ENCODE measurements at regions not wholly inside any gene's neighbourhood (a gene's known extent, or its start where the extent isn't known, plus 50 kb on each side); places are given as distances from the start of the nearest gene placed in this dataset.

GRCh38 chr5:74107899-74108298 lies 481.9 kb downstream of the ARHGEF28 start:
- TF ChIP-seq CTCF (IDR thresholded peaks at IDR 0.05; ENCODE audit: borderline replicate concordance, extremely low read depth, low read length, poor library complexity, severe bottlenecking) = no peak
- no peak for TF ChIP-seq EZH2 (IDR thresholded peaks at IDR 0.05; ENCODE audit: borderline replicate concordance, low read depth, low read length, severe bottlenecking)
